Chondrocyte (in vitro differentiated cells): ENCODE measurements at regions not wholly inside any gene's neighbourhood (a gene's known extent, or its start where the extent isn't known, plus 50 kb on each side); places are given as distances from the start of the nearest gene placed in this dataset.
A peak's percentile ranks its signal among the peaks of the same experiment; 100 is the strongest.

Experiments used
- DNase-seq: peaks from one replicate; pipeline ENCODE4 v3.0.0; 2021; ENCODE audit warnings: mixed read lengths, low spot score
- H3K27ac Mint-ChIP-seq: one replicate; pipeline ENCODE4 v1.8.0; 2021; ENCODE audit warnings: mild to moderate bottlenecking, moderate library complexity, mixed read lengths; ENCODE audit not compliant: unreplicated experiment
- H3K27me3 Mint-ChIP-seq: 2 replicates; pipeline ENCODE4 v1.8.0; 2021; ENCODE audit warnings: low read depth, mixed read lengths
- H3K36me3 Mint-ChIP-seq: 2 replicates; pipeline ENCODE4 v1.8.0; 2021; ENCODE audit warnings: low read depth, mixed read lengths
- H3K4me1 Mint-ChIP-seq: 2 replicates; pipeline ENCODE4 v1.8.0; 2021; ENCODE audit warnings: low read depth, mild to moderate bottlenecking, mixed read lengths
- H3K4me3 Mint-ChIP-seq: one replicate; pipeline ENCODE4 v1.8.0; 2021; ENCODE audit warnings: mild to moderate bottlenecking, moderate library complexity, mixed read lengths; ENCODE audit not compliant: unreplicated experiment
- H3K9me3 Mint-ChIP-seq: 2 replicates; pipeline ENCODE4 v1.8.0; 2021; ENCODE audit warnings: low read depth, mixed read lengths
- TF ChIP-seq, protein P1 (sequence below): fragments of 200-600 bp; sonication (generic); IDR thresholded peaks from 2 replicates; pipeline ENCODE4 v1.5.0; 2021; ENCODE audit warnings: antibody characterized with exemption, mild to moderate bottlenecking, moderate library complexity

DNA sequence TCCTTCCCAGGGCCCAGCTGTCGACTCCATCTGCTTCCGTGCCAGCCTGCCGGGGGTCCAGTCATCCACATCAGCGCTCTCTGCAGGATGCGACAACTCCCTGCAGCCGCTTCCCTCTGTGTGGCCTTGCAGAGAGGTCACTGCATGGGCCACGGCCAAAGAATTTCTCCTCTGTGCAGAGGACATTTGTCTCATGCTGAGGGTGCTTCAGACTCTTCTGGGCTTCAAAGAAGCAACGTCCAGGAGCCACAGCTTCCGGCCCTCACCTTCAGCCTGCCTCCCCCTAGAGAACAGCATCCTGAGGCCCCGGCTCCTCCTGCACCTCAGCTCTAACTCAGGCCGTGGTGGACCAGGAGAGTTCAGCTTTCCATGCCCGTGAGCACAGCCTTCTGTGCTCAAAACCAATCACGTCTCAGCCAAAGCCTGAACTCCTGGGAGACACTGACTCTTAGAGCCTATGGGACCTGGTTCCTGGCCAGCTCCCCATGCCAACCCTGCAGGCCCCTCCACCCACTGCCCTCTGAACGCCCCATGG is 258.9 kb downstream of the BRD1 start:
- H3K36me3 Mint-ChIP-seq = no peaks in the 10 kb centered on the region
- H3K27me3 Mint-ChIP-seq = no peaks in the 10 kb centered on the region
- no peak overlapping the region for H3K4me3 Mint-ChIP-seq
- H3K27ac Mint-ChIP-seq = no peak overlapping the region
- DNase-seq = peak; percentile 74
- TF ChIP-seq, protein P1, sequence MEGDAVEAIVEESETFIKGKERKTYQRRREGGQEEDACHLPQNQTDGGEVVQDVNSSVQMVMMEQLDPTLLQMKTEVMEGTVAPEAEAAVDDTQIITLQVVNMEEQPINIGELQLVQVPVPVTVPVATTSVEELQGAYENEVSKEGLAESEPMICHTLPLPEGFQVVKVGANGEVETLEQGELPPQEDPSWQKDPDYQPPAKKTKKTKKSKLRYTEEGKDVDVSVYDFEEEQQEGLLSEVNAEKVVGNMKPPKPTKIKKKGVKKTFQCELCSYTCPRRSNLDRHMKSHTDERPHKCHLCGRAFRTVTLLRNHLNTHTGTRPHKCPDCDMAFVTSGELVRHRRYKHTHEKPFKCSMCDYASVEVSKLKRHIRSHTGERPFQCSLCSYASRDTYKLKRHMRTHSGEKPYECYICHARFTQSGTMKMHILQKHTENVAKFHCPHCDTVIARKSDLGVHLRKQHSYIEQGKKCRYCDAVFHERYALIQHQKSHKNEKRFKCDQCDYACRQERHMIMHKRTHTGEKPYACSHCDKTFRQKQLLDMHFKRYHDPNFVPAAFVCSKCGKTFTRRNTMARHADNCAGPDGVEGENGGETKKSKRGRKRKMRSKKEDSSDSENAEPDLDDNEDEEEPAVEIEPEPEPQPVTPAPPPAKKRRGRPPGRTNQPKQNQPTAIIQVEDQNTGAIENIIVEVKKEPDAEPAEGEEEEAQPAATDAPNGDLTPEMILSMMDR = no peak
- H3K4me1 Mint-ChIP-seq = no peaks in the 10 kb centered on the region
- no peaks in the 10 kb centered on the region for H3K9me3 Mint-ChIP-seq

DNA sequence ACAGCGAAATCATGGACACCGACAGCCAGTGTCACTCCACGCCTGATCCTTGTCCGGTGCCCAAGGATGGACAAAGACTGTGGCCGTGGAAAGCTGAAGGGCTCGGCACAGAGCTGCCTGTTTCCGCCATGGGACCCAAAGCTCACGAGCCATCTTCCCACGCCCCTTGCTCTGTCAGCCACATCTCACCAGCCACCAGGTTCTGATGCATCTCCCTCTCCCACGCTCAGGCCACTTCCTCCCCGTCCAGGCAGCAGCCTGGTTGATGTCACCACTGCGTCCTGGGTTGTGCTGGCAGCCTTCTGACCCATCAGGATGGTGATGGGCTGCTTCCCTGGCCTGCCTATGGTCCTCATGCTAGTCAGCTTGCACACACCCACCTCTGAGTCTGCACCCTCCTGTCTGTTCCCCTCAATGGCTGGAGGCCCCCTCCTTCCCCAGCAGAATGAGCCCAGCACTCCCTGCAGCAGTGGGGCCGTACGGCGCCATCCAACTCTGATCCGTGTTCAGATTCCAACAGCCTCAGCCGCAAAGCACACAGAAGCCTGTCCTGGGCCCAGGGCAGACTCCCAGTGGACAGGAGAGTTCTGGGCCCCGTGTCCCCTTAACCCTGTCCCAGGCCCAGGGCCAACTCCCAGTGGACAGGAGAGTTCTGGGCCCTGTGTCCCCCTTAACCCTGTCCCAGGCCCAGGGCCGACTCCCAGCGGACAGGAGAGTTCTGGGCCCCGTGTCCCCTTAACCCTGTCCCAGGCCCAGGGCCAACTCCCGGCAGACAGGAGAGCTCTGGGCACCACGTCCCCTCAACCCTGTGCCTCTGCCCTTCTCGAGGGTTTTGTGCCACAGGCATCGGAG is 259.5 kb downstream of the BRD1 start:
- Mint-ChIP-seq H3K27me3 (no peaks in the 10 kb centered on the region), H3K4me1 (no peaks in the 10 kb centered on the region), H3K27ac (no peak overlapping the region), H3K4me3 (no peak overlapping the region), H3K36me3 (no peaks in the 10 kb centered on the region), H3K9me3 (no peaks in the 10 kb centered on the region)
- TF ChIP-seq, protein P1 = no peak
- DNase-seq = peak; percentile 60

- H3K27ac Mint-ChIP-seq = no peak overlapping the region
- no peaks in the 10 kb centered on the region for H3K9me3 Mint-ChIP-seq
- no peaks in the 10 kb centered on the region for H3K36me3 Mint-ChIP-seq
- H3K27me3 Mint-ChIP-seq = no peaks in the 10 kb centered on the region
- peak; percentile 63 for DNase-seq
- no peak overlapping the region for H3K4me3 Mint-ChIP-seq
- TF ChIP-seq, protein P1 = no peak
- H3K4me1 Mint-ChIP-seq = no peaks in the 10 kb centered on the region
Observed at GRCh38 chr22:49566693-49567092, 261.0 kb downstream of the BRD1 start.

GRCh38 chr22:49566141-49566541 is 261.5 kb downstream of the BRD1 start:
- Mint-ChIP-seq H3K36me3 (no peaks in the 10 kb centered on the region), H3K27me3 (no peaks in the 10 kb centered on the region), H3K9me3 (no peaks in the 10 kb centered on the region), H3K4me1 (no peaks in the 10 kb centered on the region), H3K4me3 (no peak overlapping the region), H3K27ac (no peak overlapping the region)
- TF ChIP-seq, protein P1 = no peak
- DNase-seq = peak; percentile 73

GRCh38 chr22:49565516-49565855 is 262.2 kb downstream of the BRD1 start:
- no peaks in the 10 kb centered on the region for H3K36me3 Mint-ChIP-seq
- no peaks in the 10 kb centered on the region for H3K4me1 Mint-ChIP-seq
- no peaks in the 10 kb centered on the region for H3K9me3 Mint-ChIP-seq
- DNase-seq = peak; percentile 50
- TF ChIP-seq, protein P1 = no peak
- no peaks in the 10 kb centered on the region for H3K27me3 Mint-ChIP-seq
- no peak overlapping the region for H3K4me3 Mint-ChIP-seq
- H3K27ac Mint-ChIP-seq = no peak overlapping the region
